Iris pigment epithelial cell (primary cell): ENCODE measurements at regions not wholly inside any gene's neighbourhood (a gene's known extent, or its start where the extent isn't known, plus 50 kb on each side); places are given as distances from the start of the nearest gene placed in this dataset.
"Not testable (repeated sequence)": the region's sequence is repeated elsewhere in the genome, so short reads cannot be mapped to it uniquely, and the experiment has no call there.

Source experiments
- DNase-seq: peaks from one replicate; pipeline ENCODE4 v3.0.0-alpha.2; 2011; ENCODE audit warnings: low read depth

- DNase-seq = no peak
Observed at GRCh38 chr7:89401099-89401498, 605.6 kb upstream of the TEX47 start.

DNA sequence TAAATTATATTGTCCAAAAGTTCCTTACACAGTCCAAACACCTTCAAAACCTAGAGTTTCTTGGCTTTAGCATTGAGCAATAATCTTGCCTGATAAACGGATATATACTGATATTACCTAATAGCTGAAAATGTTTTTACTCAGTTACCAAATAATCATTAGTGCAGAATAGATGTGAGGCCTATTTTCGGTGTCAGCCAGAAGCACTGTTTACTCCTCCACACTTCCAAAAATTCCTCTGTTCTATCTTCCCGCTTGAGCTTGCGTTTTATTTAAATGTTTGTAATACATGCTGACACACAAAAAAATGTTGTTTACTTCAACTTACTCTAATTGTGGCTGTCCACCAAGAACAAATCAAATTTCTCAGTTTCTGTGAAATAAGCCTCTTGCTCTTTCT lies 606.2 kb upstream of the TEX47 start:
- no peak for DNase-seq

DNA sequence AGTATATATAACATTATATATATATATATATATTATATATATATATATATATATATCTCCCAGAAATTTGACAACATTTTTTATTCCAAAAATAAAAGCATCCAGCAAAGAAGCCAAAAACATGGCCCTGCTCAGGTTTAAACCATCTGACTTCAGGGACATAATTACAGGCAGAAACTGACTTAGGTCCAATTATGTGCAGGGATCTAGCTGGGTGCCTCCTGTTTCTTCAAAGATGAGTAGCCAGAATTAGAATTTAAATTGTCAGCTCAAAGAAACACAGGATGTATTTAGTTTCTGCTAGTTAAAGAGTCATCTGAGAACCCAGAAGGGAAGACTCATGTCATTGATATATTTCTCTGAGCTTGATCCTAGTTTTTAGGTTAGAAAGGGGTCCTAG lies 656.4 kb upstream of the TEX47 start:
- no peak for DNase-seq

- DNase-seq = no peak
Observed at GRCh38 chr7:89456556-89456955, 661.0 kb upstream of the TEX47 start.

DNA sequence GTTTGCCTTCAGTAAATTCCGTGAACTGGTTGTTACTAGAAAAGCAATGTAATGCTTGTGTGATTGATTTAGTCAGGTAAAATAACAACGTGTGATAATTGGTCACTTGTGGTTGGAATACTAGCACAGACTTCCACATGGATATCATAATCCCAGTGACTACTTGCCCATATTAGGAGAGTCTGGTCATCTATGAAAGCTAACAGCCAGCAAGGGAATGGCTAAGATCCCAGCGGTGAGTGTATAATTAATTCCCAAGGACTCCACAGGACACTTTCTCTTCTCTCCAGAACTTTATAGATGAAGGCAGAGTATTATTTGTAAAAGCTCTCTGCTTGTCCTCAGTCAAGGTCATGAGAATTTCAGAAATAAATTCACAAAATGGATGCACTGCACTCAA lies 662.6 kb upstream of the TEX47 start:
- no peak for DNase-seq

DNA sequence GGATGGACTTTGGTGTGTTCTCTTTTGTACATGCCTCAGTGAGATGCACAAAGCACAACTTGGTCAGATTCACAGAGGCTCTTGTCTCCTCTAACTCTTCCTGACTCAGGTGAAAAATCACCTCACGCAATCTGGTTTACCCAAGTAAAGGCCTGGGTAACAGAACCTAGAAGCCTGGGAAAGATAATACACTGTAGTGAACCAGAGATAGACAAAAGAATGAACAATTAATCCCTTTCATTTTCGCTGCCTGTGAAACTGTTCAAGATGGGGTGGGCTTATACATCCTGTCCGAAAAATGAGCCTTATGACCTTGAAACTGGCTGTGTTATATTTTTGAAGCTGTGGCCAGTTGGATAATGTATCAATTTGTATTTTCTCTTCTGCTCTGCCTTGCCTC lies 678.9 kb upstream of the TEX47 start:
- DNase-seq = no peak

DNA sequence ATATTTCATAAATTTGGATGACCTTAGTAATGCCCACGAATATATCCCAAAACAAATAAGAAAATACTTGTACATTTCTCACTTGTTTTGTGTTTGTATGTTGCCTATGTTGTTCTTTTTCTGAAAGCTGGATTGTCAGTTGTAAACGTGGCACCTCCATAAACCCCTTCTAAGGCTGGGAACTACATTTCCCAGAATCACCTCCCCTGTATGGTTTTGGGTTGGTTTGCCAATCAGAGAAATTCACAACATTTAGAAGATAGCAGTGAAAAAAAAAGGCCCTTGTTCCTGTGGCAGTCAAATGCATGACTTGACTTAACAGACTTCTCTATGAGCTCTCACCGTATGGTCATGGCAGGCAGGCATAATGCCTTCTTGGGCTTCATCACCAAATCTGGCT lies 676.3 kb upstream of the STEAP1 start:
- DNase-seq = no peak

GRCh38 chr7:89495704-89496103 lies 658.6 kb upstream of the STEAP1 start:
- no peak for DNase-seq

DNA sequence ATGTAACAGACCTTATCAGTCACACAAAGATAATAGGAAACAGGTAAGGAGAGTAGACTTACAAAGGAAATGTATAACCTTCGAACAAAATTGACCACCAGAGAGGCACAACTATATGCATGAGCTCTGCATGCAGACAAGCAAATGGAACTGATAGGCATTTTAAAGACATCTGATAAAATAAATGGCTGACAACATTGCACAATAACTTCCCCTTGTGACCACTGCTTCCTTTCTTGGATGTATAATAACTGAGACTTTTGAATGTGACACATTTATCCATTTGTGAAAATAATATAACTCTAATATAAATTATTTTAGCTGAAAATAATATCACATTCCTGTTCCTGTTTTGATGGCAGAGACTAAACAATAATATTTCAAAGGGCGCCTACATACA lies 654.2 kb upstream of the STEAP1 start:
- no peak for DNase-seq

DNA sequence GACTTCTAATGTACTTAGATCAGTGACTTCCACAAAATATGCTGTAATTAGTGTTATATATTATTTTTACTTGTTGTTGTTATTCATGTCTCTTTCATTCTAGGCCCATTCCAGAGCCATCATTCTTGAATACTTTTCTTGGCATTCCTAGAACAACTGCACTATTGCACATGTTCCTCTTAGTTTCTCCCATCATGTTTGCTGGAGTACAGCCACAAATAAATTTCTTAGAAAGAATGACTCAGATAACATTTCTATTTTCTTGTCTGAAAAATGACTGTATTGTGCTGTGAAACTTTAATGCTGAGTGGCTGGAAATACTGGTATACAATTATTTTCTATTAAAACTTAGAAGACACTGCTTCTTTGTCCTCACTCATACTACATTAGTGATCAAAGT lies 651.0 kb upstream of the STEAP1 start:
- DNase-seq = no peak

- DNase-seq = no peak
Observed at GRCh38 chr7:89507034-89507433, 647.2 kb upstream of the STEAP1 start.

- no peak for DNase-seq
Observed at GRCh38 chr7:89511900-89512299, 642.4 kb upstream of the STEAP1 start.

DNA sequence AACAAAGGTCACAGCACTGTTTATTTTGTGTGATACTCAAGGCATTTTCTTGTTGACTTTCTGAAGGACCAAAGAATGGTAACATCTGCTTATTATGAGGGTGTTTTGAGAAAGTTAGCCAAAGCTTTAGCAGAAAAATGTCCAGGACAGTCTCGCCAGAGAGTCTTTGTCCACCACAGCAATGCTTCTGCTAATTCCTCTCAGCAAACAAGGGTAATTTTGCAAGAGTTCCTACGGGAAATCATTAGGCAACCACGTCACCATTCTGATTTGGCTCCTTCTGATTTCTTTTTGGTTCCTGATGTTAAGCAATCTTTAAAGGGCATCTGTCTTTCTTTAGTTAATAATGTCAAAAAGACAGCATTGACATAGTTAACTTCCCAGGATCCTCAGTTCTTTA lies 639.3 kb upstream of the STEAP1 start:
- no peak for DNase-seq

- DNase-seq = no peak
Observed at GRCh38 chr7:89517815-89518214, 636.5 kb upstream of the STEAP1 start.

- no peak for DNase-seq
Observed at GRCh38 chr7:89549768-89550167, 604.5 kb upstream of the STEAP1 start.

- no peak for DNase-seq
Observed at GRCh38 chr7:89554209-89554608, 600.1 kb upstream of the STEAP1 start.

DNA sequence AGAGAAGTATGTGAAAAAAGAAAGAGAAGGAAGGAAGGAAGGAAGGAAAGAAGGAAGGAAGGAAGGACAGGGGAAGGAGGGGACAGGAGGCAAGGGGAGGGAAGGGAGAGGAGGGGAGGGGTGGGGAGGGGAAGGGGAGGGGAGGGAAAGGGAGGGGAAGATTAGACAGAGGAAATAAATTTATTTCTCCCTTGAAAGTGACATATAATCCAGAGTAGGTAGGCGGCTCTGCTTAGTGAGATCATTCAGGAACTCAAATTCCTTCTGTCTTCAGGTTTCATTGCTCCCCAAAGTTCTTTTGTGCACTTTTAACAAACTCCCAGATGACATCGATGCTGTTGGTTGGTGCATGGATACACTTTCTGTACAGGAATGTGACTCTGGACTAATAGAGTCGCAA lies 594.7 kb upstream of the STEAP1 start:
- no peak for DNase-seq

DNA sequence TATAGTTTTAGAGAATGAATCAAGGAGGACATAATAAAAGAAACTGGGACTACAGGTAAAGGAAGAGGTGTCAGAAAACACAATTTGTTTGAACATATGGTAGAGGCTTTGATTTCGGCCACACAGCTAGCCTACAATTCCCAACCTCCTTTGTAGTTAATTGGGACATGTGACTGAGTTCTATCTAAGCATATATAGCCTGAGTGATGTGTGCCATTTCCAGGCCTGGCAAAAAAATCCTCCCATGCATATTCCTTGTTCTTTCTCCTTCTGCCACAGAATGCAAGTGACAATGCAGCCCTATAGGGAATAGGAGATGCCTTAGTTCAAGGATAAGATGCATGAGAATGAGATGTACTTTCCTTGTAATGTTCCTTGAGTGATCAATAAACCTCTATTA lies 590.7 kb upstream of the STEAP1 start:
- DNase-seq = no peak

DNA sequence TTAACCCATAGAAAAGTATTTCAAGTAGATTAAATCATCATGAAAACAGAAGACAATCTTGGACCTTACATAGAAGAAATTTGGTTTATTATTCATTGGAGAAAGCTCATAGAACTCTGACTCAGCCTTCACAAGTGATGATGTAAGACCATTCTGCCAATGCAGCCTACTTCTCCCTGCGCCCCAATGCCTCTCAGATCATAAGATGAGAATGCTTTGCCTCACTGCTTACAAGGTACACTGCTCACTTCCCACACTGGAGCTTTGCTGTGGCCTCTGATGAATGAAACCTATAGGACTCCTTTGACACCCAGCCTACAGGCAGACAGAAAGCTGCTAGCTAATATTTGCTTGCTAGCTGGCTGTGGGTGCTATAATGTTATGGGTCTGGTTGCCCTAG lies 569.4 kb upstream of the STEAP1 start:
- DNase-seq = no peak

GRCh38 chr7:89593125-89593524 lies 561.1 kb upstream of the STEAP1 start:
- DNase-seq = no peak

- DNase-seq = no peak
Observed at GRCh38 chr7:89602984-89603383, 551.3 kb upstream of the STEAP1 start.

GRCh38 chr7:89605362-89605761 lies 548.9 kb upstream of the STEAP1 start:
- no peak for DNase-seq

- DNase-seq = no peak
Observed at GRCh38 chr7:89606511-89606910, 547.8 kb upstream of the STEAP1 start.

GRCh38 chr7:89607792-89608191 lies 546.5 kb upstream of the STEAP1 start:
- DNase-seq = no peak

- not testable (repeated sequence) for DNase-seq
Observed at GRCh38 chr7:89616829-89617228, 537.4 kb upstream of the STEAP1 start.
